H9 (cell line): ENCODE measurements at regions not wholly inside any gene's neighbourhood (a gene's known extent, or its start where the extent isn't known, plus 50 kb on each side); places are given as distances from the start of the nearest gene placed in this dataset.
"Not testable (repeated sequence)": the region's sequence is repeated elsewhere in the genome, so short reads cannot be mapped to it uniquely, and the experiment has no call there.

Source experiments
- DNase-seq: peaks from one replicate; pipeline ENCODE4 v3.0.0-alpha.2; 2017
- H2AFZ ChIP-seq: one replicate; pipeline ENCODE4 v1.6.1; 2013; ENCODE audit warnings: mild to moderate bottlenecking, low read length, control low read depth, moderate library complexity
- H2AK5ac ChIP-seq: 2 replicates; pipeline ENCODE4 v1.6.1; 2013; ENCODE audit warnings: low read length, control low read depth, mixed read lengths; ENCODE audit not compliant: insufficient read length
- H2BK120ac ChIP-seq: one replicate; pipeline ENCODE4 v1.6.1; 2013; ENCODE audit warnings: low read depth, mild to moderate bottlenecking, low read length, control low read depth, inconsistent platforms; ENCODE audit not compliant: poor library complexity, severe bottlenecking
- H2BK12ac ChIP-seq: 2 replicates; pipeline ENCODE4 v1.6.1; 2013; ENCODE audit warnings: low read length, control low read depth, mixed read lengths, low read depth; ENCODE audit not compliant: insufficient read length
- H2BK15ac ChIP-seq: 2 replicates; pipeline ENCODE4 v1.6.1; 2013; ENCODE audit warnings: low read depth, low read length, control low read depth
- H2BK20ac ChIP-seq: one replicate; pipeline ENCODE4 v1.6.1; 2013; ENCODE audit warnings: low read depth, mild to moderate bottlenecking, low read length, control low read depth, inconsistent platforms; ENCODE audit not compliant: poor library complexity, severe bottlenecking
- H2BK5ac ChIP-seq: 2 replicates; pipeline ENCODE4 v1.6.1; 2013; ENCODE audit warnings: low read length, control low read depth, mixed read lengths; ENCODE audit not compliant: insufficient read length
- H3K14ac ChIP-seq: 2 replicates; pipeline ENCODE4 v1.6.1; 2013; ENCODE audit warnings: low read length, control low read depth; ENCODE audit not compliant: insufficient read depth
- H3K18ac ChIP-seq: 2 replicates; pipeline ENCODE4 v1.6.1; 2013; ENCODE audit warnings: low read depth, mild to moderate bottlenecking, mixed read lengths, low read length, control low read depth; ENCODE audit not compliant: insufficient read length
- H3K23ac ChIP-seq: 2 replicates; pipeline ENCODE4 v1.6.1; 2013; ENCODE audit warnings: low read length, control low read depth, mixed read lengths, low read depth; ENCODE audit not compliant: insufficient read length
- H3K23me2 ChIP-seq: 2 replicates; pipeline ENCODE4 v1.6.1; 2013; ENCODE audit warnings: low read depth, mild to moderate bottlenecking, mixed read lengths, low read length, control low read depth; ENCODE audit not compliant: insufficient read length, poor library complexity, severe bottlenecking
- H3K27ac ChIP-seq: 2 replicates; pipeline ENCODE4 v1.5.1; 2013; ENCODE audit warnings: low read length, control low read depth, mixed read lengths, low read depth; ENCODE audit not compliant: insufficient read length
- H3K27me3 ChIP-seq: 2 replicates; pipeline ENCODE4 v1.6.1; 2013; ENCODE audit warnings: low read length, control low read depth, inconsistent platforms; ENCODE audit not compliant: insufficient read depth
- H3K4ac ChIP-seq: 2 replicates; pipeline ENCODE4 v1.6.1; 2013; ENCODE audit warnings: low read depth, mild to moderate bottlenecking, control low read depth, inconsistent platforms, low read length, moderate library complexity
- H3K4me1 ChIP-seq: 2 replicates; pipeline ENCODE4 v1.6.1; 2013; ENCODE audit warnings: low read length, control low read depth, inconsistent platforms; ENCODE audit not compliant: insufficient read depth
- H3K4me2 ChIP-seq: 2 replicates; pipeline ENCODE4 v1.6.1; 2013; ENCODE audit warnings: low read length, control low read depth, mixed read lengths; ENCODE audit not compliant: insufficient read length, insufficient read depth
- H3K56ac ChIP-seq: 2 replicates; pipeline ENCODE4 v1.6.1; 2013; ENCODE audit warnings: low read depth, mild to moderate bottlenecking, mixed read lengths, low read length, control low read depth; ENCODE audit not compliant: insufficient read length
- H3K79me1 ChIP-seq: 2 replicates; pipeline ENCODE4 v1.6.1; 2013; ENCODE audit warnings: low read depth, mild to moderate bottlenecking, moderate library complexity, low read length, control low read depth, inconsistent platforms; ENCODE audit not compliant: insufficient read depth, poor library complexity, severe bottlenecking
- H3K79me2 ChIP-seq: 2 replicates; pipeline ENCODE4 v1.6.1; 2013; ENCODE audit warnings: low read length, control low read depth, inconsistent platforms; ENCODE audit not compliant: insufficient read depth
- H3K9ac ChIP-seq: 2 replicates; pipeline ENCODE4 v1.6.1; 2013; ENCODE audit warnings: low read length, control low read depth, mixed read lengths; ENCODE audit not compliant: insufficient read length; ENCODE audit errors: extremely low read depth
- H3K9me3 ChIP-seq: one replicate; pipeline ENCODE4 v1.6.1; 2013; ENCODE audit warnings: low read depth, low read length, inconsistent platforms; ENCODE audit not compliant: control insufficient read depth
- H3T11ph ChIP-seq: one replicate; pipeline ENCODE4 v1.6.1; 2013; ENCODE audit warnings: mild to moderate bottlenecking, low read length, control low read depth, inconsistent platforms
- H4K20me1 ChIP-seq: one replicate; pipeline ENCODE4 v1.6.1; 2013; ENCODE audit not compliant: control insufficient read depth, insufficient read length, insufficient read depth
- H4K5ac ChIP-seq: 2 replicates; pipeline ENCODE4 v1.6.1; 2013; ENCODE audit warnings: low read depth, mild to moderate bottlenecking, mixed read lengths, low read length, control low read depth; ENCODE audit not compliant: insufficient read length
- H4K8ac ChIP-seq: replicated peaks from 2 replicates; pipeline ENCODE4 v1.6.1; 2013; ENCODE audit warnings: low read length, control low read depth, mixed read lengths, low read depth; ENCODE audit not compliant: insufficient read length
- H4K91ac ChIP-seq: 2 replicates; pipeline ENCODE4 v1.6.1; 2013; ENCODE audit warnings: low read depth, mild to moderate bottlenecking, moderate library complexity, mixed read lengths, low read length, control low read depth; ENCODE audit not compliant: insufficient read length
- H3K27ac Mint-ChIP-seq, 3 experiments: 2 replicates in 2 of 3; 3 replicates in 1 of 3; pipeline ENCODE4 v1.8.0; 2020 to 2021; ENCODE audit warnings: mixed read lengths in 3 of 3, mild to moderate bottlenecking in 1 of 3, moderate library complexity in 1 of 3
- H3K27me3 Mint-ChIP-seq: 2 replicates; pipeline ENCODE4 v1.8.0; 2021; ENCODE audit warnings: low read depth, mild to moderate bottlenecking, moderate library complexity, mixed read lengths
- H3K36me3 Mint-ChIP-seq, 3 experiments: 2 replicates in 2 of 3; 3 replicates in 1 of 3; pipeline ENCODE4 v1.8.0; 2020 to 2021; ENCODE audit warnings: low read depth in 3 of 3, mixed read lengths in 3 of 3; ENCODE audit not compliant: insufficient read depth in 1 of 3
- H3K4me1 Mint-ChIP-seq, 2 experiments: 2 replicates each; pipeline ENCODE4 v1.8.0; 2020; ENCODE audit warnings: mixed read lengths in 2 of 2
- H3K4me3 Mint-ChIP-seq, 2 experiments: 2 replicates in 1 of 2; 3 replicates in 1 of 2; pipeline ENCODE4 v1.8.0; 2020 to 2021; ENCODE audit warnings: mild to moderate bottlenecking in 2 of 2, mixed read lengths in 2 of 2, moderate library complexity in 1 of 2
- H3K9me3 Mint-ChIP-seq, 2 experiments: 2 replicates in 1 of 2; 3 replicates in 1 of 2; pipeline ENCODE4 v1.8.0; 2020; ENCODE audit warnings: mild to moderate bottlenecking in 2 of 2, mixed read lengths in 2 of 2, moderate library complexity in 1 of 2
- WGBS: extraction: QIAGEN DNeasy Blood & Tissue Kit; methylation state at CpG from one replicate; pipeline ENCODE4 v1.1.7; 2013; ENCODE audit warnings: missing lambda C conversion rate, low lambda C conversion rate, mixed read lengths; ENCODE audit not compliant: insufficient read length; ENCODE audit errors: extremely low coverage; 5-methylcytosine and 5-hydroxymethylcytosine counted together
- TF ChIP-seq, protein P1 (sequence below): fragments of 200-600 bp; sonication (generic); conservative IDR thresholded peaks from 3 replicates; pipeline ENCODE4 v1.8.0; 2021; ENCODE audit warnings: antibody characterized with exemption, mild to moderate bottlenecking

DNA sequence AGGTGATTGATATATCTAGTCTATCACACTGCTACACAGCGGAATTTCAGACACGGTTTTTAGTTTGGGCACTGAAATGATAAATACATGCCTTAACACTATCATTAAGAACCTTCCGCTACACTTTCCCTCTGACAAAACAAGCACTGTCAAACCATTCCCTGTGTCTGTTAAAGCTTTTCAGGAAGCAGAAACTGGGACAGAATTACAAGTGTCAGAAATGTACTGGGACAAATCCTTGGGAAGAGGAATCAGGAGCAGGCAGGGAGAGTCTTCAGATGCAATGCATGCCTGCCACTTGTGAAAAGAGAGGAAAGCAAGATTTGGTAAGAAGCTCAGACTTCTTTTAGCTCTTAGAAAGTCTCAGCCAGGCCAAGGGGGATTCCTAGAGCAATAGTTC, 196.8 kb upstream of the PTPRZ1 start:
- H3K9me3 ChIP-seq = no peaks in the 10 kb centered on the region
- H3K4me1 Mint-ChIP-seq = peaks cover 8 to 17% of the 10 kb centered on the region in 2 experiments

DNA sequence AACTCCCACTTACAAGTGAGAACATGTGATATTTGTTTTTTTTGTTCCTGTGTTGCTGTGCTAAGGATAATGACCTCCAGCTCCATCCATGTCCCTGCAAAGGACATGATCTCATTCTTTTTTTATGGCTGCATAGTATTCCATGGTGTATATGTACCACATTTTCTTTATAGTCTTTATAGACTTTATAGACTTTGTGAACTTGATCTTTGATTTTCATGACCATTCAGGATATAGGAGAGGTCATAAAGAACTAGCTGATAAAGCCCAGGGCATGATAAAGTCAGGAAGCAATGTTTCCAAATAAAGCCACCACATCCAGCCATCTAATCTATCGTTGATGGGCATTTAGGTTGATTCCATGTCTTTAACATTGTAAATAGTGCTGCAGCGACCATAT, 198.5 kb upstream of the PTPRZ1 start:
- not testable (repeated sequence) for H3K4me2 ChIP-seq, H2BK20ac ChIP-seq, H2BK5ac ChIP-seq, H2AK5ac ChIP-seq, H3K18ac ChIP-seq, H3K9me3 Mint-ChIP-seq, H3K14ac ChIP-seq, H4K20me1 ChIP-seq, DNase-seq, H2AFZ ChIP-seq, H3K27me3 ChIP-seq, H3K4me3 Mint-ChIP-seq, H3K36me3 Mint-ChIP-seq, H3T11ph ChIP-seq, H3K4me1 ChIP-seq, H2BK12ac ChIP-seq, H3K9ac ChIP-seq, H3K9me3 ChIP-seq, H2BK120ac ChIP-seq, H3K27ac Mint-ChIP-seq, H3K23me2 ChIP-seq, H2BK15ac ChIP-seq, H3K79me1 ChIP-seq, H4K5ac ChIP-seq, H4K8ac ChIP-seq, H4K91ac ChIP-seq, H3K27ac ChIP-seq, H3K4ac ChIP-seq, H3K23ac ChIP-seq, H3K27me3 Mint-ChIP-seq, H3K79me2 ChIP-seq, H3K56ac ChIP-seq
- H3K4me1 Mint-ChIP-seq = peaks cover 8 to 17% of the 10 kb centered on the region in 2 experiments
- WGBS = no CpG with 5 or more reads among the region's 2 CpGs

More for the DNA sequence above, 196.8 kb upstream of the PTPRZ1 start:
- Histone ChIP-seq H3K4me2 (no peak overlapping the region), H4K5ac (no peak overlapping the region), H2BK12ac (no peak overlapping the region), H3K56ac (no peak overlapping the region), H4K20me1 (no peaks in the 10 kb centered on the region), H3K14ac (no peak overlapping the region), H2BK20ac (no peak overlapping the region), H3K79me2 (no peaks in the 10 kb centered on the region), H3K4ac (no peak overlapping the region), H2AFZ (no peak overlapping the region), H2AK5ac (no peak overlapping the region), H3T11ph (no peak overlapping the region), H2BK15ac (no peak overlapping the region), H4K8ac (no peak overlapping the region), H3K27me3 (no peaks in the 10 kb centered on the region), H4K91ac (no peak overlapping the region), H3K9ac (no peak overlapping the region), H2BK120ac (no peak overlapping the region), H3K79me1 (no peaks in the 10 kb centered on the region), H3K27ac (no peak overlapping the region), H3K18ac (no peak overlapping the region), H3K4me1 (no peaks in the 10 kb centered on the region), H2BK5ac (no peak overlapping the region), H3K23ac (no peak overlapping the region), H3K23me2 (no peaks in the 10 kb centered on the region)
- H3K9me3 Mint-ChIP-seq = no peaks in the 10 kb centered on the region; a peak in 1 of 5 replicates
- no peak overlapping the region for H3K4me3 Mint-ChIP-seq
- TF ChIP-seq, protein P1, sequence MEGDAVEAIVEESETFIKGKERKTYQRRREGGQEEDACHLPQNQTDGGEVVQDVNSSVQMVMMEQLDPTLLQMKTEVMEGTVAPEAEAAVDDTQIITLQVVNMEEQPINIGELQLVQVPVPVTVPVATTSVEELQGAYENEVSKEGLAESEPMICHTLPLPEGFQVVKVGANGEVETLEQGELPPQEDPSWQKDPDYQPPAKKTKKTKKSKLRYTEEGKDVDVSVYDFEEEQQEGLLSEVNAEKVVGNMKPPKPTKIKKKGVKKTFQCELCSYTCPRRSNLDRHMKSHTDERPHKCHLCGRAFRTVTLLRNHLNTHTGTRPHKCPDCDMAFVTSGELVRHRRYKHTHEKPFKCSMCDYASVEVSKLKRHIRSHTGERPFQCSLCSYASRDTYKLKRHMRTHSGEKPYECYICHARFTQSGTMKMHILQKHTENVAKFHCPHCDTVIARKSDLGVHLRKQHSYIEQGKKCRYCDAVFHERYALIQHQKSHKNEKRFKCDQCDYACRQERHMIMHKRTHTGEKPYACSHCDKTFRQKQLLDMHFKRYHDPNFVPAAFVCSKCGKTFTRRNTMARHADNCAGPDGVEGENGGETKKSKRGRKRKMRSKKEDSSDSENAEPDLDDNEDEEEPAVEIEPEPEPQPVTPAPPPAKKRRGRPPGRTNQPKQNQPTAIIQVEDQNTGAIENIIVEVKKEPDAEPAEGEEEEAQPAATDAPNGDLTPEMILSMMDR = no peak
- peak overlapping the region in 2 of 3 experiments; percentile 31 to 48; a peak in 3 of 7 replicates for H3K27ac Mint-ChIP-seq
- no CpG with 5 or more reads among the region's 3 CpGs for WGBS
- no peak for DNase-seq
- H3K36me3 Mint-ChIP-seq = no peaks in the 10 kb centered on the region
- no peaks in the 10 kb centered on the region for H3K27me3 Mint-ChIP-seq
